ENCODE measurements at regions not wholly inside any gene's neighbourhood (a gene's known extent, or its start where the extent isn't known, plus 50 kb on each side); places are given as distances from the start of the nearest gene placed in this dataset.

DNA sequence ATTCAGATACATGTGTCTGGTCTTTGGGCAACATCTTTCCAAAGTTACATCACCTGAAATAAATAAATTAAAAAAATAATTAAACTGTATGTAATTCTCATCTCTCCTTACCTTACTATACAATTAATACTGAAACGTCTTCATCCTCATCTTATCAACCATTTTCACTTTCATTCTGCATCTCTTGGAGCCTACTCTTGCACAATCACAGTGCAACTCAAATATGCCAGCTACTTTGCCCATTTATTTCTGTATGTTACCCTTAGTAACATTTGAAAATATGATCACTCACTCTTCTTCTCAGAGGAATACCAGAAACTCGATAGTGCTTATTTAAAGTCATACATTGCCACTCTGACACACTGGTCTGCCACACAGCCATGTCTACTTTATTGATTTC, 1357.1 kb upstream of the CADM2 start:
- WGBS, 2 donors (ENCODE audit: low coverage in 1 of 2), result 51 to 88% methylated on average over 2 of the region's 2 CpGs
- Histone ChIP-seq H3K27ac (no peak overlapping the region), H3K4me3 (no peak overlapping the region), H3K27me3 (no peaks in the 10 kb centered on the region), H3K36me3 (no peaks in the 10 kb centered on the region), H3K9me3 (no peaks in the 10 kb centered on the region), H3K4me1 (no peaks in the 10 kb centered on the region)
- TF ChIP-seq POLR2A (IDR thresholded peaks at IDR 0.05) (no peak), POLR2AphosphoS5 (IDR thresholded peaks at IDR 0.05) (no peak), EP300 (IDR thresholded peaks at IDR 0.05) (no peak)
- TF ChIP-seq, protein P1, sequence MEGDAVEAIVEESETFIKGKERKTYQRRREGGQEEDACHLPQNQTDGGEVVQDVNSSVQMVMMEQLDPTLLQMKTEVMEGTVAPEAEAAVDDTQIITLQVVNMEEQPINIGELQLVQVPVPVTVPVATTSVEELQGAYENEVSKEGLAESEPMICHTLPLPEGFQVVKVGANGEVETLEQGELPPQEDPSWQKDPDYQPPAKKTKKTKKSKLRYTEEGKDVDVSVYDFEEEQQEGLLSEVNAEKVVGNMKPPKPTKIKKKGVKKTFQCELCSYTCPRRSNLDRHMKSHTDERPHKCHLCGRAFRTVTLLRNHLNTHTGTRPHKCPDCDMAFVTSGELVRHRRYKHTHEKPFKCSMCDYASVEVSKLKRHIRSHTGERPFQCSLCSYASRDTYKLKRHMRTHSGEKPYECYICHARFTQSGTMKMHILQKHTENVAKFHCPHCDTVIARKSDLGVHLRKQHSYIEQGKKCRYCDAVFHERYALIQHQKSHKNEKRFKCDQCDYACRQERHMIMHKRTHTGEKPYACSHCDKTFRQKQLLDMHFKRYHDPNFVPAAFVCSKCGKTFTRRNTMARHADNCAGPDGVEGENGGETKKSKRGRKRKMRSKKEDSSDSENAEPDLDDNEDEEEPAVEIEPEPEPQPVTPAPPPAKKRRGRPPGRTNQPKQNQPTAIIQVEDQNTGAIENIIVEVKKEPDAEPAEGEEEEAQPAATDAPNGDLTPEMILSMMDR (IDR thresholded peaks at IDR 0.05), result no peak
- ATAC-seq, result no peak

DNA sequence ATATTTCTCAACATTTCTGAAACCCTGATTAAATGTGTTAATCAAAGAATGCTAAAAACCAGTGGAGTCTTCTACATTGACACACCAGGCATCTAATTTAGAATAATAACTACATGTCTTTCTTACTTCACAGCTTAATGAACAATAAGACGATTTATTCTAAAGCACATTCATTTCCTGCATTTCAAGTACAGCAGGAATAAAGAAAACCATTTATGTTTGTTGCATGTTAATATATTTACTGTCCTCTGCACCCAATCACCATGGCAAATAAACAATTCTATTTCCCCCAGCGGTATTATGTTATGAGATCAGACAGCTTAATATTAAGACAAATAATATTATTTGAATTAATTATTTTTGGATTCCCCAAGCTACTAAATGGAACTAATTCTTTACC, 1336.3 kb upstream of the CADM2 start:
- ATAC-seq, result no peak
- TF ChIP-seq POLR2AphosphoS5 (IDR thresholded peaks at IDR 0.05) (no peak), EP300 (IDR thresholded peaks at IDR 0.05) (no peak), POLR2A (IDR thresholded peaks at IDR 0.05) (no peak)
- TF ChIP-seq, protein P1 (IDR thresholded peaks at IDR 0.05), result no peak
- Histone ChIP-seq H3K27ac (no peak overlapping the region), H3K36me3 (no peaks in the 10 kb centered on the region), H3K4me1 (no peaks in the 10 kb centered on the region), H3K9me3 (no peaks in the 10 kb centered on the region), H3K27me3 (no peaks in the 10 kb centered on the region), H3K4me3 (no peak overlapping the region)
- WGBS, 2 donors (ENCODE audit: low coverage in 1 of 2), result 61 to 63% methylated on average over 2 of the region's 2 CpGs

DNA sequence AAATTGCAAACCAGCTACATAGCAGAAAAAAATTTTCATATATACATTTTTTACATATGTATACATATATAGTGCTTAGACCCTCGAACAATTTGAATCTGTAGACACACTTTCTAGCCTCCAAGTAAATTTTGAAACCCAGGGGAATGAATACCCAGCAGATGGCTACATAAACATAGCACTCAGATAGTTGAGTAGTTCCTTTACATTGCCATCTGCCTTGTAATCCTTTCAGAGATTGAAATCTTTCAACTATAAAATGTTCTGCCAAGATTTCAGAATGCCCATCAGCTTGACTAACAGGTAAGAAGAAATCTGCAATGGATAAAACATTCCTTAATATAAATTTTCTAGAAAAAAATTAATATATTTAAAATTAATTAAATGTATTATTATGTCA, 1333.5 kb upstream of the CADM2 start:
- Histone ChIP-seq H3K4me3 (no peak overlapping the region), H3K36me3 (no peaks in the 10 kb centered on the region), H3K9me3 (no peaks in the 10 kb centered on the region), H3K4me1 (no peaks in the 10 kb centered on the region), H3K27me3 (no peaks in the 10 kb centered on the region), H3K27ac (no peak overlapping the region)
- 35 to 56% methylated on average over 1 of the region's 1 CpG for WGBS, 2 donors (ENCODE audit: low coverage in 1 of 2)
- no peak for ATAC-seq
- TF ChIP-seq EP300 (IDR thresholded peaks at IDR 0.05) (no peak), POLR2A (IDR thresholded peaks at IDR 0.05) (no peak)
- TF ChIP-seq, protein P1 (IDR thresholded peaks at IDR 0.05), result no peak

DNA sequence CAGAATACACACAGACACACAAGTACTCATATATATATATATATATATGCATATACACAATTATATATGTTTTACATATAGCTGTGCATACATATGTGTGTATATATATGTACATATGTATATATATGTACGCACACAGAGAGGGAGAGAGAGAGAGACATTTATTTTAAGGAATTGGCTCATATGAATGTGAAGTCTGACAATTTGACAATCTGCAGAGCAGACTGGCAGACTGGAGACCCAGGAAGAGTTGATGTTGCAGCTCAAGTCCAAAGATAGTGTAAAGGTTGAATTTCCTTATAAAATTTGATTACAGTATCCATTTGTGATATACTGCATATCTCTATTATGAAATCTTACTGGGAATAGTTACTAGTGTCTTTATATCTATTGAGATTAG, 1330.3 kb upstream of the CADM2 start:
- H3K27ac ChIP-seq, result no peak overlapping the region
- TF ChIP-seq POLR2A (IDR thresholded peaks at IDR 0.05) (no peak), EP300 (IDR thresholded peaks at IDR 0.05) (no peak), POLR2AphosphoS5 (IDR thresholded peaks at IDR 0.05) (no peak)
- TF ChIP-seq, protein P1 (IDR thresholded peaks at IDR 0.05), result no peak
- H3K27me3 ChIP-seq, result no peaks in the 10 kb centered on the region
- no peaks in the 10 kb centered on the region for H3K9me3 ChIP-seq
- no peaks in the 10 kb centered on the region for H3K36me3 ChIP-seq
- H3K4me3 ChIP-seq, result no peak overlapping the region
- WGBS, 2 donors (ENCODE audit: low coverage in 1 of 2), result 82 to 90% methylated on average over 1 of the region's 1 CpG
- ATAC-seq, result no peak
- no peaks in the 10 kb centered on the region for H3K4me1 ChIP-seq

DNA sequence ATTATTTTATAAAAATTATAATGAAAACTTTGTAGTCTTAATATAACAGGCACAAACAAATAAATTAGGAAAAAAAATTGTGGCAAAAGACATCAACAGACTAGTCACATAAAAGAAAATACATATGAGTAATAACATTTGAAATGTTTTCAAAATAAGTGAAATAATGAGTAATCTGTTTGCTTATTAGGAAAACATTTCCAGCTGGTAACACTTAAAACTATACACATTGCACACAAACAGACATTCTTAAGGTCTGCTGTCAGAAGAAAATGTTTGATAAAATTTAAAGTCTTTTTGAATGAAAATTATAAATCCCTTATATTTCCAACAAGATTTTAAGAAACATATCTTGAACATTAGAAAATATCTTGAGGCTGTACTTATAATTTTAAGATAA, 1326.3 kb upstream of the CADM2 start:
- no peak overlapping the region for H3K27ac ChIP-seq
- ATAC-seq, result no peak
- TF ChIP-seq, protein P1 (IDR thresholded peaks at IDR 0.05), result no peak
- no peak for TF ChIP-seq POLR2A (IDR thresholded peaks at IDR 0.05)
- TF ChIP-seq EP300 (IDR thresholded peaks at IDR 0.05), result no peak
- no peak for TF ChIP-seq POLR2AphosphoS5 (IDR thresholded peaks at IDR 0.05)
- no peaks in the 10 kb centered on the region for H3K4me1 ChIP-seq
- H3K27me3 ChIP-seq, result no peaks in the 10 kb centered on the region
- H3K4me3 ChIP-seq, result no peak overlapping the region
- H3K36me3 ChIP-seq, result no peaks in the 10 kb centered on the region
- H3K9me3 ChIP-seq, result no peaks in the 10 kb centered on the region
